GM19455 (cell line): ENCODE measurements at regions not wholly inside any gene's neighbourhood (a gene's known extent, or its start where the extent isn't known, plus 50 kb on each side); places are given as distances from the start of the nearest gene placed in this dataset.
"Not testable (repeated sequence)": the region's sequence is repeated elsewhere in the genome, so short reads cannot be mapped to it uniquely, and the experiment has no call there.

Experiments used
- ATAC-seq: cut with Tn5 transposase; IDR thresholded peaks from one replicate; pipeline ENCODE4 v1.9.1; 2021; ENCODE audit not compliant: unreplicated experiment

GRCh38 chr12:74595696-74596095, 58.1 kb downstream of the ATXN7L3B start:
- ATAC-seq: no peak

GRCh38 chr12:74598819-74599218, 61.2 kb downstream of the ATXN7L3B start:
- no peak for ATAC-seq

GRCh38 chr12:74599932-74600331, 62.3 kb downstream of the ATXN7L3B start:
- no peak for ATAC-seq

- ATAC-seq: not testable (repeated sequence)
Measured at GRCh38 chr12:74600817-74601216, 63.2 kb downstream of the ATXN7L3B start.

- no peak for ATAC-seq
Measured at GRCh38 chr12:74602881-74603672, 65.4 kb downstream of the ATXN7L3B start.

DNA sequence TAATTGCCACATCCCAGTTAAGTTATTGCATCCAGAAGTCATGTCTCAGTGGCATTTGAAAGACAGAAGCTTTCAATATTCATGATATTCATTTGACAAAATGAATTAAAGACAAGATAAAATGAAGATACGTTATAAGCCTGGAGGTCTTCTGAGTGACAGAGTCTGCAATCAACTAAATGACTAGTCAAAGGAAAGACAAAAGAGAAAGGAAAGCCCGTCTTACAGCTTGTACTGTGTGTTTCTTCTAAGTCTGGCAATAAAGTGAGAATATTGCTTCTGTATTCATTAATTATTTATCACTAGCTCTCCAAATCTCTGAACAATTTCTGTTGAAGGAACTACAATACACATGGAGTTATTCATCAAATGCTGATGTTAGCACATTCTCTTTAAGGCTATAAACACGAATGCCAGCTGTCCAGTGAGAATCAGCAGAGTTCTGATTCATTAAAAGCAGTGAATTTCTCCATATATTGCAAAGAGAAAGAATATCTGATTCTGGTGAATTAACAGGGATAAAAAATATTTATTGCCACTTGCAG, 70.7 kb downstream of the ATXN7L3B start:
- no peak for ATAC-seq

DNA sequence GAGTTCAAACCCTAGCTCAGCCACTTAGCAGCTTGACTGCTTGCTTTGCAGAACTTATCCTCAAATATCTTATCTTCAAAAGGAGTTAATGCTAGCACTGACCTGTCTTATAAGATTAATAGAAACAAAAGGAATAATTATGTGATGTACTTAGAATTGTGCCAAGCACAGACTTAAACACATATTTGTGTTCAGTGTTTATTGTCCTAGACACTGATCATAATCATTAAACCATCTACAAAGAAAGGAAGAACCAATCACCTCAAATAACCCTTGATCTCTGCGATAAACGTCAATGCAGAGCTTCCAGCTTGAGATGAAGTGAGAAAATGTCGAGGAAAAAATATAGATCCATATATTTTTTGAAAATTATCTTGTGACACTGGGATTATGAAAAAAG, 73.1 kb downstream of the ATXN7L3B start:
- no peak for ATAC-seq

- ATAC-seq: no peak
Measured at GRCh38 chr12:74614426-74614825, 76.8 kb downstream of the ATXN7L3B start.

GRCh38 chr12:74619084-74619483, 81.4 kb downstream of the ATXN7L3B start:
- ATAC-seq: no peak

DNA sequence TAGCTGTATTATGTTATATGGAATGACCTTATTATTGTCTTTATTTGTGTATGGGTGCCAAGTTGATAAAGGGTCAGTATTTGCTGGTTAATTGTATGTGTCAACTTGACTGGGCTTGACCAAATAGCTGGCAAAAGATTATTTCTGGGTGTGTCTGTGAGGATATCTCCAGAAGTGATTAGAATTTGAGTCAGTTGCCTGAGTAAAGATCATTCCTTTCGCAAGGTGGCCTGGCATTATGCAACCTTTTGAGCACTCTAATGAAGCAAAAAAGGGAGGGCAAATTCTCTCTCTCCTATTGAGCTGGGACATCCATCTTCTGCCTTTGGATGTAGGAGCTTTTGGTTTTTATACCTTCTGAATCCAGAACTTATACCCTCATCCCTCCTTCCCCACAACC, 82.2 kb downstream of the ATXN7L3B start:
- ATAC-seq: no peak

GRCh38 chr12:74620921-74621320, 83.3 kb downstream of the ATXN7L3B start:
- no peak for ATAC-seq

- ATAC-seq: no peak
Measured at GRCh38 chr12:74624201-74624600, 86.6 kb downstream of the ATXN7L3B start.

GRCh38 chr12:74626397-74626796, 88.8 kb downstream of the ATXN7L3B start:
- no peak for ATAC-seq

DNA sequence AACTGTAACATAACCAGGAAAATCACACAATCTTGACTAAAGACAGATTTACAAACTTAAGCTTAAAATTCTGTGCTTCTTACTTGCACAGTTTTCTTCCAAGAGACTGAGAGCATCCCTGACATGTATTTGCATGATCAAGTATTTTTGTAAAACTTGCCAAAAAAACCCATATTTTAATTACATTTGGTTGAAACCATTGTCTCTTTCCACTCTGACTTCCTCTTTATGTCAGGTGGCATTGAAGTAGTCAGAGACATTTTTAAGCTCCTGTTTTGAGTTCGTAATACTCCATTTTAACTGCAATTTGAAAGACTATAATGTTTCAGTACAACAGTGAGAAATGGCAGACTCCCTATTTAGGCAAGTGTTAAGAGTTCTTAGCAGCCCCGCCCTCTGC, 103.6 kb downstream of the ATXN7L3B start:
- ATAC-seq: no peak

DNA sequence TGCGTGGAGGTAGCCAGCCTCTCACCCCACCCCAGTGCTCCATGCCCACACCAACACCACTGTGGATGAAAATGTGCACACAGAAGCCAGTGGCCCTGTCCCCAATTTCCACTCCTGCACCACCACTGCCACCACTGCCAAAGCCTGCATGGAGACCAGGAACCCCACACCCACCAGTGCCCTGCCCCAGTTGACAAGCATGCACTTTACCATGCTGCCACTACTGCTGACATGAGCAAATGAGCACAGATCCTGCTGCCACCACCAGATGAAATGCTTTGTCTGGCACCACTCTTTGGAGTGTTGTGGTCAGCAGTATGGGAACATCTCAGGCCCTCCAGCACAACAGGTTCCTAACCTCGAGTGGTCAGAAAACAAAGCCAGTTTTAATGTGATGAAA, 104.1 kb downstream of the ATXN7L3B start:
- ATAC-seq: no peak

DNA sequence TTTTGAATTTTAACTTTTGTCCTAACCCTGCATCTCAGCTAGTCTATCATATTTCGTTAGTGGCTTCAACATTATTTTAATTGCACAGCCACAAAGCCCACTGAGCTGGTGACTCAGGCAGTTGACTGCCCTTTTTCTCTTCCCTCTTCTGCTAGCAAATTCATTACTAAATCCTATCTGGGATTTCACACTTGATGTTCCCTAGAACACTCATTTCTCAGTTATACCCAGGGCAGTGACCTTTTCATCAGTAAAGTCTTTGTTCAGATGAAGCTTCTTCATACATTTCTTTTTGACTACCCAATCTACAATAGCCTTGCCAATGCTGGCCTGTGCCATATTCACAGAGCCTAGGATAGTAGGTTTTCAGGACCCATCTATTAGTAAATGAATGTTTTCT, 107.0 kb downstream of the ATXN7L3B start:
- ATAC-seq: no peak

DNA sequence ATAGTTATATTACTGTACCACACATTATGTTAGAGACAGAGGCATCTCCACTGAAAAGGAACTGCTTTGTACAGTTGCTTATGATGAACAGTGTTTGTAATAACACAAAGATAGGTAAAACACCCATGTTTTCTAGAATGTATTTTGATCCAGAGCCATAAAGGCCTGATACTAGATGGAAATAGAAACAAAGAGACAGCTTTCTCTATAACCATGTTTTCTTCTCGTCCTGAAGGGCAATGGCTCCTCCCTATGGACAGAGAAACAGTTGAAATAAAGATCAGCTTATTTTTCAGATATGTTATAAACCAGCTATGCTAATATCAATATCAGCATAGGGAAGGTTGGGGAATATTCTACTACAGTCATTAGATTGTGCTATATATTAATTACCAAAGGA, 109.2 kb downstream of the ATXN7L3B start:
- ATAC-seq: no peak

- no peak for ATAC-seq
Measured at GRCh38 chr12:74647256-74647655, 109.6 kb downstream of the ATXN7L3B start.

GRCh38 chr12:74656251-74656650, 118.6 kb downstream of the ATXN7L3B start:
- no peak for ATAC-seq

DNA sequence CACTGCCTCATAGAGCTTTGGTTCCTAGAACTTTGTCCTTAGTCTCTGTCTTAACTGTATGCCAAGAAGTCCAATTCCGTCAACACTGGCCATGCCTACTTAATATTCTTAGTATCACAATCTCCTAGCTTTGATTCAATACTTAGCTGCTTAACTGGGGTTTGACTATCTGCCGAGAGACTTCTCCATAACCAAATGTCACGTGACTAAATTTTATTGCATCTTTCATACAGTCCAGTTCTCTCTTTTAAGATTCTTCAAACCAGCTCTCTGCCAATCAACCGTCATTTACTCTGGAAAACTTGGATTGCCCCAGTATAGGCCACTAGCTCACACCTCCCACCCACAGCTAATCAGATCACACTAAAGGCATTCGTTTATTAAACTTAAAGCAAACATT, 122.8 kb downstream of the ATXN7L3B start:
- ATAC-seq: no peak

DNA sequence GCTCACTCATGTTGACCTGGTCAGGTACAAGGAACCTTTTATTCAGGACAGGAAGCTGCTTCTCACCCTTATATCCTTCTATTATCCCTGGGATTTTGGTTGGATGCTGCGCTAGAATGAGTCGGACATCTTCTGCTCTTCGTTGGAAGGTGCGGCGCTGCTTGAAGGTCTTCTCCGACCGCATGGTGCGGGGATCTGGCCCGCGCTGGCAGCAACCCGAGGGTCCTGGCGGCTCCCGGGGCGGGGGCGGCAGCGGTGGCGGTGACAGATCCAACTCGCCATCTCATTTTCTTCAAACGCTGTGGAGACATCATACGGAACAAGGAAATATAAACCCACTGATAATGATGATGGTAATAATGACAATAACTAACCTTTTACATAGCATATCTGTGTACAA, 126.3 kb downstream of the ATXN7L3B start:
- ATAC-seq: no peak

DNA sequence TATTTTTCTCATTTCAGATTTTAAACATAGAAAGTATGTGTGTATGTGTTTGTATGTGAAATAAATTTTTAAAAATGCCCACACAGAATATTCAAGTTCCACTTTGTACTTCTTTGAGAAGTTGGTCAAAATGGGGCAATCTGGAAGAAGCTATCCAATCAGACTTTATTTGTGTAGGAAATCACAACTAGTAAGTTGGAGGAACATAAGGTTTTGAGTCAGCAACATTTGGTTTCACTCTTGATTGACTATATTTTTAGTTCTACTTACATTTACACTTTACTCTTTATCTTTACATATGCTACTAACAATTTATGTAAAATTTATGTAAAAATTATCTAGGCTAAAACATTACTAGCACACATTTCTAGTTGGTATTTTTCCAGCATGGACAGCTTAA, 128.1 kb downstream of the ATXN7L3B start:
- ATAC-seq: no peak

DNA sequence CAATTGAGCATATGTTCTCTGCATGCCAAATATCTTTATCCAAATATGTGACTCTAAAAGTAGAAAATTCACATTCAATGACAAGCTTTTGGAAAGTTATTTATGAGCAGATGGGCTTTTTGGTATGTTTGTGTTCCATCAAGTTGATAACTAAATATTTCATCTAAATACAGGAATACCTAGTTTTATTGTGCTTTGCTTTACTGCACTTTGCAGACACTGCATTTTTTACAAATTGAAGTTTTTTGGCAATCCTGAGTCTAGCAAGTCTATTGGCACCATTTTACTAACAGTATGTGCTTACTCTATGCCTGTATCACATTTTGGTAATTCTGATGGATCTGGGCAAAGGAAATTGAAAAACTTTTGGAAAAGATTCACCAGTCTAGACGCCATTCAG, 133.8 kb downstream of the ATXN7L3B start:
- ATAC-seq: no peak
